ENCODE measurements at regions not wholly inside any gene's neighbourhood (a gene's known extent, or its start where the extent isn't known, plus 50 kb on each side); places are given as distances from the start of the nearest gene placed in this dataset.

- TF ChIP-seq CTCF (IDR thresholded peaks at IDR 0.05) (no peak), POLR2A (IDR thresholded peaks at IDR 0.05) (no peak)
These were observed 118.5 kb downstream of the SNX5 start for GRCh38 chr20:17849901-17850683.

Data from lower leg skin (tissue), 3 donors.